Left ventricle myocardium inferior (tissue), 1 donor: ENCODE measurements at regions not wholly inside any gene's neighbourhood (a gene's known extent, or its start where the extent isn't known, plus 50 kb on each side); places are given as distances from the start of the nearest gene placed in this dataset.

ENCODE experiments used
- DNase-seq: peaks from one replicate; pipeline ENCODE4 v3.0.0-alpha.2; 2020
- H3K27ac ChIP-seq: fragments of 200-600 bp; replicated peaks from 2 replicates; pipeline ENCODE4 v1.8.0; 2021
- H3K27me3 ChIP-seq: fragments of 200-600 bp; 2 replicates; pipeline ENCODE4 v1.8.0; 2021; ENCODE audit warnings: low read depth
- H3K36me3 ChIP-seq: fragments of 200-600 bp; 2 replicates; pipeline ENCODE4 v1.8.0; 2021
- H3K4me1 ChIP-seq: fragments of 200-600 bp; 2 replicates; pipeline ENCODE4 v1.8.0; 2021
- H3K4me3 ChIP-seq: fragments of 200-600 bp; 2 replicates; pipeline ENCODE4 v1.8.0; 2021; ENCODE audit warnings: mild to moderate bottlenecking, moderate library complexity
- H3K9me3 ChIP-seq: fragments of 200-600 bp; replicated peaks from 2 replicates; pipeline ENCODE4 v1.8.0; 2021
- CTCF ChIP-seq: fragments of 200-600 bp; IDR thresholded peaks from 2 replicates; pipeline ENCODE4 v1.8.0; 2021; ENCODE audit warnings: antibody characterized with exemption, mild to moderate bottlenecking, borderline replicate concordance
- intact Hi-C: fragments of 100-400 bp; cut with micrococcal nuclease; formaldehyde crosslinking; loops from one replicate; pipeline ENCODE4 v1.11.0; 2022
- donor health status: DM: no; HTN: yes; CAD: no; lungs with severe emphysema.

- Histone ChIP-seq H3K27me3 (peaks cover 77% of the 10 kb centered on the region), H3K4me1 (no peaks in the 10 kb centered on the region), H3K27ac (no peak overlapping the region), H3K9me3 (no peaks in the 10 kb centered on the region), H3K36me3 (no peaks in the 10 kb centered on the region), H3K4me3 (no peak overlapping the region)
- no peak for DNase-seq
- no peak for TF ChIP-seq CTCF
- intact Hi-C loops = no loop called here
Measured at GRCh38 chr7:26583094-26583648, 281.2 kb downstream of the SKAP2 start.

GRCh38 chr7:26584326-26584725 is 280.1 kb downstream of the SKAP2 start:
- no peak for DNase-seq
- no peak for TF ChIP-seq CTCF
- no peaks in the 10 kb centered on the region for H3K4me1 ChIP-seq
- no peaks in the 10 kb centered on the region for H3K36me3 ChIP-seq
- H3K27me3 ChIP-seq = peaks cover 80% of the 10 kb centered on the region
- intact Hi-C loops = no loop called here
- no peaks in the 10 kb centered on the region for H3K9me3 ChIP-seq
- no peak overlapping the region for H3K4me3 ChIP-seq
- H3K27ac ChIP-seq = no peak overlapping the region

- no peaks in the 10 kb centered on the region for H3K4me1 ChIP-seq
- no peak for TF ChIP-seq CTCF
- H3K27ac ChIP-seq = no peak overlapping the region
- no peaks in the 10 kb centered on the region for H3K9me3 ChIP-seq
- H3K36me3 ChIP-seq = no peaks in the 10 kb centered on the region
- no peak overlapping the region for H3K4me3 ChIP-seq
- peaks cover 76% of the 10 kb centered on the region for H3K27me3 ChIP-seq
- intact Hi-C loops = no loop called here
- no peak for DNase-seq
Measured at GRCh38 chr7:26584987-26585665, 279.3 kb downstream of the SKAP2 start.

GRCh38 chr7:26587536-26587935 is 276.9 kb downstream of the SKAP2 start:
- Histone ChIP-seq H3K4me1 (no peaks in the 10 kb centered on the region), H3K36me3 (no peaks in the 10 kb centered on the region), H3K27me3 (peaks cover 52% of the 10 kb centered on the region), H3K27ac (no peak overlapping the region), H3K4me3 (no peak overlapping the region), H3K9me3 (no peaks in the 10 kb centered on the region)
- no peak for TF ChIP-seq CTCF
- no peak for DNase-seq
- intact Hi-C loops = no loop called here

GRCh38 chr7:26588511-26588910 is 275.9 kb downstream of the SKAP2 start:
- H3K27me3 ChIP-seq = peaks cover 46% of the 10 kb centered on the region
- no peak for TF ChIP-seq CTCF

More at GRCh38 chr7:26588511-26588910, 275.9 kb downstream of the SKAP2 start:
- intact Hi-C loops = no loop called here
- Histone ChIP-seq H3K4me3 (no peak overlapping the region), H3K4me1 (no peaks in the 10 kb centered on the region), H3K36me3 (no peaks in the 10 kb centered on the region), H3K27ac (no peak overlapping the region), H3K9me3 (no peaks in the 10 kb centered on the region)
- DNase-seq = no peak
